HUES48 (cell line): ENCODE measurements at regions not wholly inside any gene's neighbourhood (a gene's known extent, or its start where the extent isn't known, plus 50 kb on each side); places are given as distances from the start of the nearest gene placed in this dataset.

ENCODE experiments used
- H3K27ac ChIP-seq: one replicate; pipeline ENCODE4 v1.7.0; 2013; ENCODE audit warnings: low read depth, low read length, inconsistent platforms
- H3K27me3 ChIP-seq: 2 replicates; pipeline ENCODE4 v1.6.1; 2013; ENCODE audit warnings: mild to moderate bottlenecking, low read length; ENCODE audit not compliant: control insufficient read depth, insufficient read depth
- H3K36me3 ChIP-seq: 2 replicates; pipeline ENCODE4 v1.6.1; 2013; ENCODE audit warnings: low read length; ENCODE audit not compliant: control insufficient read depth, insufficient read depth
- H3K4me1 ChIP-seq: 2 replicates; pipeline ENCODE4 v1.6.1; 2013; ENCODE audit warnings: mild to moderate bottlenecking, low read length; ENCODE audit not compliant: control insufficient read depth, insufficient read depth
- H3K4me3 ChIP-seq: 2 replicates; pipeline ENCODE4 v1.5.1; 2013; ENCODE audit warnings: mild to moderate bottlenecking, low read depth, low read length
- H3K9ac ChIP-seq: 2 replicates; pipeline ENCODE4 v1.6.1; 2013; ENCODE audit warnings: mild to moderate bottlenecking, low read depth, low read length, moderate library complexity
- H3K9me3 ChIP-seq: 2 replicates; pipeline ENCODE4 v1.6.1; 2013; ENCODE audit warnings: low read length; ENCODE audit not compliant: control insufficient read depth, insufficient read depth

- no peak overlapping the region for H3K4me3 ChIP-seq
- H3K27ac ChIP-seq, result no peak overlapping the region
- H3K36me3 ChIP-seq, result no peaks in the 10 kb centered on the region
- no peaks in the 10 kb centered on the region for H3K9me3 ChIP-seq
- H3K27me3 ChIP-seq, result peaks cover 21% of the 10 kb centered on the region
- peaks cover 31% of the 10 kb centered on the region for H3K4me1 ChIP-seq
- no peak overlapping the region for H3K9ac ChIP-seq
These were observed 185.6 kb downstream of the TLE3 start for GRCh38 chr15:69912116-69912515.

DNA sequence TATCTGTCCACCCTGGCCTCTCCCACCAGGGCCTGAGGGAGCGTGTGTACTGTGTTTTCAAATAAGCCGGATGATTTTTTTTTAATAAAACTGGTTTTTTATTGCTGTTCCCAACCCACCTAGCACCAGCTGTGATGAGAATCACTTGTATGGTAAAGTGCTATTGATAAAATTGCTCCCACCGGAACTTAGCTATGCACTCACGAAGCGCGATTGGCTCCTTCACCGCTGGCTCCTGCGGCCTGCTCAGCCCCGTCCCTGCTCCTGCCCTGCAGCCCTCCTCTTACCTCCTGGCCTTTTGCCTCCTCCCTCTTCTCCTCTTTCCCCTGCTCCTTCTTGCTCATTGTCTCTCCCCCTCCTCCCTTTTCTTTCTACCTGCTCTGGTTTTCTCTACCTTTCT is 183.7 kb downstream of the TLE3 start:
- Histone ChIP-seq H3K4me1 (peaks cover 31% of the 10 kb centered on the region), H3K27me3 (peaks cover 21% of the 10 kb centered on the region), H3K27ac (no peak overlapping the region), H3K4me3 (no peak overlapping the region), H3K9me3 (no peaks in the 10 kb centered on the region), H3K36me3 (no peaks in the 10 kb centered on the region), H3K9ac (no peak overlapping the region)

- H3K27me3 ChIP-seq, result peaks cover 21% of the 10 kb centered on the region
- H3K4me3 ChIP-seq, result no peak overlapping the region
- no peaks in the 10 kb centered on the region for H3K36me3 ChIP-seq
- H3K9me3 ChIP-seq, result no peaks in the 10 kb centered on the region
- H3K9ac ChIP-seq, result no peak overlapping the region
- no peak overlapping the region for H3K27ac ChIP-seq
- H3K4me1 ChIP-seq, result peaks cover 34% of the 10 kb centered on the region
These were observed 182.8 kb downstream of the TLE3 start for GRCh38 chr15:69914960-69915359.

GRCh38 chr15:69916169-69916785 is 181.4 kb downstream of the TLE3 start:
- peaks cover 21% of the 10 kb centered on the region for H3K27me3 ChIP-seq
- peaks cover 26% of the 10 kb centered on the region for H3K4me1 ChIP-seq
- H3K27ac ChIP-seq, result no peak overlapping the region
- H3K9ac ChIP-seq, result no peak overlapping the region
- no peak overlapping the region for H3K4me3 ChIP-seq
- H3K36me3 ChIP-seq, result no peaks in the 10 kb centered on the region
- no peaks in the 10 kb centered on the region for H3K9me3 ChIP-seq

- H3K36me3 ChIP-seq, result no peaks in the 10 kb centered on the region
- H3K27me3 ChIP-seq, result peaks cover 16% of the 10 kb centered on the region
- H3K4me3 ChIP-seq, result no peak overlapping the region
- H3K9ac ChIP-seq, result no peak overlapping the region
- peaks cover 23% of the 10 kb centered on the region for H3K4me1 ChIP-seq
- no peak overlapping the region for H3K27ac ChIP-seq
- no peaks in the 10 kb centered on the region for H3K9me3 ChIP-seq
These were observed 180.7 kb downstream of the TLE3 start for GRCh38 chr15:69917056-69917455.

GRCh38 chr15:69919816-69920215 is 177.9 kb downstream of the TLE3 start:
- no peaks in the 10 kb centered on the region; the same call in 1 of the 2 replicates for H3K9me3 ChIP-seq
- H3K4me1 ChIP-seq, result peaks cover 18% of the 10 kb centered on the region; the same call in 1 of the 2 replicates
- no peaks in the 10 kb centered on the region for H3K36me3 ChIP-seq
- H3K27me3 ChIP-seq, result no peaks in the 10 kb centered on the region; the same call in 1 of the 2 replicates
- H3K27ac ChIP-seq, result no peak overlapping the region
- H3K4me3 ChIP-seq, result no peak overlapping the region
- no peak overlapping the region for H3K9ac ChIP-seq

- H3K4me3 ChIP-seq, result no peak overlapping the region
- no peaks in the 10 kb centered on the region; the same call in 1 of the 2 replicates for H3K9me3 ChIP-seq
- H3K9ac ChIP-seq, result no peak overlapping the region
- H3K27me3 ChIP-seq, result no peaks in the 10 kb centered on the region; the same call in 1 of the 2 replicates
- H3K4me1 ChIP-seq, result peaks cover 18% of the 10 kb centered on the region; the same call in 1 of the 2 replicates
- H3K36me3 ChIP-seq, result no peaks in the 10 kb centered on the region
- no peak overlapping the region for H3K27ac ChIP-seq
These were observed 177.5 kb downstream of the TLE3 start for GRCh38 chr15:69920221-69920620.

GRCh38 chr15:69921626-69922619 is 175.8 kb downstream of the TLE3 start:
- H3K4me1 ChIP-seq, result peaks cover 11% of the 10 kb centered on the region; the same call in 1 of the 2 replicates
- no peak overlapping the region for H3K27ac ChIP-seq
- H3K4me3 ChIP-seq, result no peak overlapping the region
- no peaks in the 10 kb centered on the region for H3K36me3 ChIP-seq
- H3K9ac ChIP-seq, result no peak overlapping the region
- peaks cover 4% of the 10 kb centered on the region; the same call in 1 of the 2 replicates for H3K9me3 ChIP-seq
- H3K27me3 ChIP-seq, result no peaks in the 10 kb centered on the region; the same call in 1 of the 2 replicates

GRCh38 chr15:69924531-69924930 is 173.2 kb downstream of the TLE3 start:
- Histone ChIP-seq H3K4me3 (no peak overlapping the region), H3K4me1 (peaks cover 9% of the 10 kb centered on the region; the same call in 1 of the 2 replicates), H3K27me3 (no peaks in the 10 kb centered on the region), H3K27ac (no peak overlapping the region), H3K36me3 (no peaks in the 10 kb centered on the region), H3K9ac (no peak overlapping the region), H3K9me3 (peaks cover 10% of the 10 kb centered on the region; the same call in 1 of the 2 replicates)

DNA sequence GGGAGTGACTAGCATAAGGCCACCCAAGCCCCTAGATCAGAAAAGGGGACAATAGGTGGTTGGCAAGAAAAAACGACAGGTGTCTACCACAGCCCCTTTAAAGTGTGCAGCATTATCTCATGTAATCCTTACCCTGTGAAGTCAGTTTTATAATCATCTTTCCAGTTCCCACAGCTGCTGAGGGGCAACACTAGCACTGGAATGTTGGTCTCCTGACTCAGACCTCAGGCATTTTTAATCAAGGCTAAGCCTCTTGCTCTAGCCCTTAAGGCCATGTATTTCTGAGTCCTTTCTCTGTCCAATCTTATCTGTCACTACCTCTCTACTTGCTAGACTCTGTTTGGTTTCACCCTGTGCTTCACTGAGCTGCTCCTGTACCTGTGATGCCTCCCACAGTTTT is 171.7 kb downstream of the TLE3 start:
- Histone ChIP-seq H3K9me3 (peaks cover 10% of the 10 kb centered on the region; the same call in 1 of the 2 replicates), H3K4me3 (no peak overlapping the region), H3K27ac (no peak overlapping the region), H3K27me3 (no peaks in the 10 kb centered on the region), H3K9ac (no peak overlapping the region), H3K36me3 (no peaks in the 10 kb centered on the region), H3K4me1 (no peaks in the 10 kb centered on the region)

DNA sequence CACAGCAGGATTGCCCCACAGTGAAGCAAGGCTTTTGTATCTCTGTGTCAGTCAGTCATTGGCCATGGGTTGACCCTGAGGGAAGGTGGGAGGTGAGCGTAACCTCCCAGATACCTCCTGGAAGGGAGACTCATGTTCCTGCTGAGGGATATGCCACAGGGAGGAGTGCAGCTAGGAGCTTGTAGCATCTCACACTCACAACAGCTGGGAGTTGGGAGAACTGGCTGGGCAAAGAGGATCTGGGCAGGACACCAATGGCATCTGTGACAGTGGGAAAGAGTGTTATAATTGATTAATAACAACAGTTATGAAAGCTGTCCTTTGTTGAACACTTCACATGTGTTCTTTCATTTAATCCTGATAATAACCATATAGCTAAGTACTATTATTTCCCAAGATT is 171.0 kb downstream of the TLE3 start:
- no peak overlapping the region for H3K4me3 ChIP-seq
- no peaks in the 10 kb centered on the region for H3K27me3 ChIP-seq
- H3K4me1 ChIP-seq, result no peaks in the 10 kb centered on the region
- H3K9ac ChIP-seq, result no peak overlapping the region
- H3K36me3 ChIP-seq, result no peaks in the 10 kb centered on the region
- no peak overlapping the region for H3K27ac ChIP-seq
- H3K9me3 ChIP-seq, result peaks cover 10% of the 10 kb centered on the region; the same call in 1 of the 2 replicates
